Transverse colon (tissue), 3 donors: ENCODE measurements at regions not wholly inside any gene's neighbourhood (a gene's known extent, or its start where the extent isn't known, plus 50 kb on each side); places are given as distances from the start of the nearest gene placed in this dataset.

Experiments
- POLR2A ChIP-seq: fragments of 450-650 bp; IDR thresholded peaks from one replicate; pipeline ENCODE4 v1.6.1; 2016; ENCODE audit warnings: antibody characterized with exemption, mild to moderate bottlenecking, moderate library complexity
- TF ChIP-seq, protein P1 (sequence below), 5 experiments: fragments of 200-600 bp in 3 of 5; fragments of 450-650 bp in 2 of 5; sonication (generic) in 3 of 5; IDR thresholded peaks; 1 replicate in 2 of 5; 2 replicates in 3 of 5; pipeline ENCODE4 v1.5.1; 2016 to 2017; ENCODE audit warnings: antibody characterized with exemption in 5 of 5, inconsistent platforms in 3 of 5, mild to moderate bottlenecking in 2 of 5, moderate library complexity in 1 of 5

DNA sequence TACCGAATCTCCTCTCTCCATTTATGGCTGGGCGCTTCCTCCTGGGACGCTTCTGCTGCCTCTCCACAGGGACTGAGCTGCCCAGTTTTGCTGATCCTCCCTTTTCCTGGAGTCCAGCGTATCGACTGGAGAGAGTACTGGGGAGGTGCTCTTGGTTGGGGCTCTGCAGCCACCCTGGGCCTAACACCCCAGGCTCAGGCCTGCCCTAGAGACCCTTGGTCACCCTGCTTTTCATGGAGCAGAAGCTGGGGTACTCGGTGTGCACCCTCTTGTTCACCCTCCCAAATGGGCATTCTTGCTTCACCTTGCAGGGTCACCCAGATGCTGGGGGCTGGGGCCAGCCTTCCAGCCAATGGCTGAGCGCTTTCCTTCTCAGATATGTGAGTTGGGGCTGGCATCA is 88.8 kb upstream of the RET start:
- no peak for TF ChIP-seq POLR2A
- TF ChIP-seq, protein P1, sequence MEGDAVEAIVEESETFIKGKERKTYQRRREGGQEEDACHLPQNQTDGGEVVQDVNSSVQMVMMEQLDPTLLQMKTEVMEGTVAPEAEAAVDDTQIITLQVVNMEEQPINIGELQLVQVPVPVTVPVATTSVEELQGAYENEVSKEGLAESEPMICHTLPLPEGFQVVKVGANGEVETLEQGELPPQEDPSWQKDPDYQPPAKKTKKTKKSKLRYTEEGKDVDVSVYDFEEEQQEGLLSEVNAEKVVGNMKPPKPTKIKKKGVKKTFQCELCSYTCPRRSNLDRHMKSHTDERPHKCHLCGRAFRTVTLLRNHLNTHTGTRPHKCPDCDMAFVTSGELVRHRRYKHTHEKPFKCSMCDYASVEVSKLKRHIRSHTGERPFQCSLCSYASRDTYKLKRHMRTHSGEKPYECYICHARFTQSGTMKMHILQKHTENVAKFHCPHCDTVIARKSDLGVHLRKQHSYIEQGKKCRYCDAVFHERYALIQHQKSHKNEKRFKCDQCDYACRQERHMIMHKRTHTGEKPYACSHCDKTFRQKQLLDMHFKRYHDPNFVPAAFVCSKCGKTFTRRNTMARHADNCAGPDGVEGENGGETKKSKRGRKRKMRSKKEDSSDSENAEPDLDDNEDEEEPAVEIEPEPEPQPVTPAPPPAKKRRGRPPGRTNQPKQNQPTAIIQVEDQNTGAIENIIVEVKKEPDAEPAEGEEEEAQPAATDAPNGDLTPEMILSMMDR (IDR thresholded peaks at IDR 0.05) = no peak
